HEK293 (cell line): ENCODE measurements at regions not wholly inside any gene's neighbourhood (a gene's known extent, or its start where the extent isn't known, plus 50 kb on each side); places are given as distances from the start of the nearest gene placed in this dataset.

Source experiments
- CTCF ChIP-seq: fragments of 450-650 bp; formaldehyde crosslinking; IDR thresholded peaks from 2 replicates; pipeline ENCODE4 v1.5.1; 2016; ENCODE audit warnings: missing biosample characterization, missing genetic modification characterization
- MYNN ChIP-seq: fragments of 450-650 bp; formaldehyde crosslinking; IDR thresholded peaks from 2 replicates; pipeline ENCODE4 v1.5.1; 2016; ENCODE audit warnings: missing biosample characterization, missing genetic modification characterization, borderline replicate concordance
- TSHZ1 ChIP-seq: fragments of 450-650 bp; formaldehyde crosslinking; IDR thresholded peaks from 2 replicates; pipeline ENCODE4 v1.5.1; 2016; ENCODE audit warnings: missing biosample characterization, missing genetic modification characterization, borderline replicate concordance
- ZNF174 ChIP-seq: fragments of 450-650 bp; formaldehyde crosslinking; IDR thresholded peaks from 2 replicates; pipeline ENCODE4 v1.5.0; 2017; ENCODE audit warnings: missing biosample characterization, mild to moderate bottlenecking, missing genetic modification characterization
- ZNF184 ChIP-seq: fragments of 450-650 bp; IDR thresholded peaks from 2 replicates; pipeline ENCODE4 v1.5.1; 2018; ENCODE audit warnings: missing biosample characterization, mild to moderate bottlenecking, missing genetic modification characterization
- ZNF274 ChIP-seq, 2 experiments: fragments of 200-500 bp in 1 of 2; fragments of 450-650 bp in 1 of 2; sonication (Bioruptor generic) in 1 of 2; formaldehyde crosslinking in 1 of 2; IDR thresholded peaks; 2 replicates each; pipeline versions ENCODE4 v1.5.1 to v1.6.1; 2014 to 2016; ENCODE audit warnings: borderline replicate concordance in 1 of 2, inconsistent platforms in 1 of 2, low read length in 1 of 2, missing biosample characterization in 1 of 2, missing genetic modification characterization in 1 of 2
- ZNF707 ChIP-seq: fragments of 450-650 bp; formaldehyde crosslinking; IDR thresholded peaks from 2 replicates; pipeline ENCODE4 v1.5.1; 2016; ENCODE audit warnings: missing biosample characterization, missing genetic modification characterization
- ZNF843 ChIP-seq: fragments of 450-650 bp; formaldehyde crosslinking; IDR thresholded peaks from 2 replicates; pipeline ENCODE4 v1.5.1; 2016; ENCODE audit warnings: missing biosample characterization, missing genetic modification characterization

DNA sequence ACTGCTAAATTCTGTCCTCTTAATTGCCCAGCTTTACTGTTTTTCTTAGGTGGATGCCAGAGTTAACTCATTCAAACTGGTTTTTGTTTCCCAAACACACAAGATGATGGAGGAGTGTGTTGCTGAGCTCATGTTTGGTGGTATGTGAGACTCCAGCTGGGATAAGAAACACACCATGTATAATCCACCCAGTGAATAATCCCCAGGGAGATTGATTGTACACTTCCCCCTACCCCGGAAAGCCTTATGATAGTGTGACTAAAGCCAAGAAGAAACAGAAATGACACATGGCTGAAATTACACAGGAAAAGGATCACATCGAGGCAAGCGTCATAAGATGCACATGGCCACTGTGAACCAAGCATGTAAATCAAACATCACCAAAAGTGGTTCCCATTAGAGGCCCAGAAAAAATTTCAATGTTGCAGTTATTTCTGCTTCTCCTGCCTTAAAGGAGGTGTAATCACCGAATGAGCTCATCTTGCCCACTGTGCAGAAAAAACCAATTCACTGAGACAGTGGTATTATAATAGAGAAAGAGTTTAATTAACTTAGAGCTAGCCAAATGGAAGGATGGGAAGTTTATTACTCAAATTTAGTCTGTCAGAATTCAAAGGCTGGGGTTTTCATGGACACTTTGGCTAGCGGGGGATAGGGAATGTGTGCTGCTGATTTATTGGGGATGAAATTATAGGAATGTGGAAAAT lies 56.7 kb upstream of the MAGI1 start:
- TF ChIP-seq TSHZ1 (tag by site-specific recombination) (no peak), ZNF843 (tag by site-specific recombination) (no peak), ZNF707 (tag by site-specific recombination) (no peak), ZNF184 (tag by site-specific recombination) (no peak), CTCF (tag by site-specific recombination) (no peak), ZNF174 (tag by site-specific recombination) (no peak), ZNF274 (IDR thresholded peaks at IDR 0.05; ENCODE audit: low read length) (no peak), ZNF274 (tag by site-specific recombination; IDR thresholded peaks at IDR 0.05; ENCODE audit: borderline replicate concordance) (no peak), MYNN (tag by site-specific recombination) (no peak)
